ENCODE measurements at regions not wholly inside any gene's neighbourhood (a gene's known extent, or its start where the extent isn't known, plus 50 kb on each side); places are given as distances from the start of the nearest gene placed in this dataset.

DNA sequence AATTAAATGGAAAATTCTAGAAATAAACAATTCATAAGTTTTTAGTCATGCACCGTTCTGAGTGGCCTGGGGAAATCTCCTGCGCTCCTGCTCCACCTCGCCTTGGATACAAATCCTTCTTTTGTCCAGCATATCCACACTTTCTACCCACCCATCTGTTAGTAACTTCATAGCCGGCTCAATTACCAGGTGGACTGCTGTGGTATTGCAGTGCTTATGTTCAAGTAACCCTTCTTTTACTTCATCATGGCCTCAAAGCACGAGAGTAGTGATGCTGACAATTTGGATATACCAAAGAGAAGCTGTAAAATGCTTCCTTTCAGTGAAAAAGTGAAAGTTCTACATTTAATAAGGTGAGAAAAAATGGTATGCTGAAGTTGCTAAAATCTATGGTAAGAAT is 142.3 kb upstream of the CHL1 start:
- Histone ChIP-seq H3K36me3 (ENCODE audit: control insufficient read depth, low read length) (no peaks in the 10 kb centered on the region), H3K27ac (ENCODE audit: low read depth, low read length) (no peak overlapping the region), H3K27me3 (ENCODE audit: control insufficient read depth, low read length) (no peaks in the 10 kb centered on the region), H3K4me2 (ENCODE audit: low read length) (no peak overlapping the region), H3F3A (ENCODE audit: control insufficient read depth, insufficient read depth) (no peaks in the 10 kb centered on the region), H3K9me3 (ENCODE audit: control insufficient read depth, insufficient read depth, low read length) (no peaks in the 10 kb centered on the region), H3K9me2 (replicated peaks; ENCODE audit: control insufficient read depth, low read length) (no peaks in the 10 kb centered on the region), H3K4me1 (ENCODE audit: control insufficient read depth, low read length) (no peaks in the 10 kb centered on the region), H3K79me2 (ENCODE audit: control insufficient read depth, low read length) (no peaks in the 10 kb centered on the region), H4K20me1 (ENCODE audit: control insufficient read depth, insufficient read depth, low read depth, low read length) (no peaks in the 10 kb centered on the region), H3K4me3 (ENCODE audit: low read length) (no peak overlapping the region)
- TF ChIP-seq EZH2phosphoT487 (IDR thresholded peaks at IDR 0.05; ENCODE audit: borderline replicate concordance, low read length) = no peak
- TF ChIP-seq, protein P1, sequence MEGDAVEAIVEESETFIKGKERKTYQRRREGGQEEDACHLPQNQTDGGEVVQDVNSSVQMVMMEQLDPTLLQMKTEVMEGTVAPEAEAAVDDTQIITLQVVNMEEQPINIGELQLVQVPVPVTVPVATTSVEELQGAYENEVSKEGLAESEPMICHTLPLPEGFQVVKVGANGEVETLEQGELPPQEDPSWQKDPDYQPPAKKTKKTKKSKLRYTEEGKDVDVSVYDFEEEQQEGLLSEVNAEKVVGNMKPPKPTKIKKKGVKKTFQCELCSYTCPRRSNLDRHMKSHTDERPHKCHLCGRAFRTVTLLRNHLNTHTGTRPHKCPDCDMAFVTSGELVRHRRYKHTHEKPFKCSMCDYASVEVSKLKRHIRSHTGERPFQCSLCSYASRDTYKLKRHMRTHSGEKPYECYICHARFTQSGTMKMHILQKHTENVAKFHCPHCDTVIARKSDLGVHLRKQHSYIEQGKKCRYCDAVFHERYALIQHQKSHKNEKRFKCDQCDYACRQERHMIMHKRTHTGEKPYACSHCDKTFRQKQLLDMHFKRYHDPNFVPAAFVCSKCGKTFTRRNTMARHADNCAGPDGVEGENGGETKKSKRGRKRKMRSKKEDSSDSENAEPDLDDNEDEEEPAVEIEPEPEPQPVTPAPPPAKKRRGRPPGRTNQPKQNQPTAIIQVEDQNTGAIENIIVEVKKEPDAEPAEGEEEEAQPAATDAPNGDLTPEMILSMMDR (IDR thresholded peaks at IDR 0.05; ENCODE audit: low read depth, low read length, poor library complexity, severe bottlenecking) = no peak

GRCh38 chr3:56672-57071 is 139.9 kb upstream of the CHL1 start:
- TF ChIP-seq, protein P1 (IDR thresholded peaks at IDR 0.05; ENCODE audit: low read depth, low read length, poor library complexity, severe bottlenecking) = no peak
- TF ChIP-seq EZH2phosphoT487 (IDR thresholded peaks at IDR 0.05; ENCODE audit: borderline replicate concordance, low read length) = no peak
- Histone ChIP-seq H4K20me1 (ENCODE audit: control insufficient read depth, insufficient read depth, low read depth, low read length) (no peaks in the 10 kb centered on the region), H3K9me3 (ENCODE audit: control insufficient read depth, insufficient read depth, low read length) (no peaks in the 10 kb centered on the region)

DNA sequence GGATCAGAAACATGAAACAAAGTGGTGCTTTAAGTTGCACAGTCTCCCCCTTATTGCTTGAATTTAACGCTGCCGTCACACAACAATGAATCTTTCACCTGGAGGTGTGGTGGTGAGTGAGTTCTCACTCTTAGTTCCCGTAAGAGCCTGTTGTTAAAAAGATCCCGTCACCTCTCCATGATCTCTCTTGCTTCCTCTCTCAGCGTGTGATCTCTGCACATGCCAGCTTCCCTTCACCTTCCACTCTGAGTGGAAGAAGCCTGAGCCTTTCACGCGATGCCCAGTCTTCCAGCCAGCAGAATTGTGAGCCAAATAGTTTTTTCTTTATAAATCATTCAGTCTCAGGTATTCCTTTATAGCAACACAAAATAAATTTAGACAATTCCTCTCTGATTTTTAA is 136.7 kb upstream of the CHL1 start:
- H4K20me1 ChIP-seq (ENCODE audit: control insufficient read depth, insufficient read depth, low read depth, low read length) = no peaks in the 10 kb centered on the region
- no peaks in the 10 kb centered on the region for H3K27me3 ChIP-seq (ENCODE audit: control insufficient read depth, low read length)
- no peaks in the 10 kb centered on the region for H3K4me1 ChIP-seq (ENCODE audit: control insufficient read depth, low read length)
- no peaks in the 10 kb centered on the region for H3K36me3 ChIP-seq (ENCODE audit: control insufficient read depth, low read length)
- no peaks in the 10 kb centered on the region for H3K9me3 ChIP-seq (ENCODE audit: control insufficient read depth, insufficient read depth, low read length)
- H3K4me2 ChIP-seq (ENCODE audit: low read length) = no peak overlapping the region
- H3K4me3 ChIP-seq (ENCODE audit: low read length) = no peak overlapping the region
- H3K27ac ChIP-seq (ENCODE audit: low read depth, low read length) = no peak overlapping the region
- no peaks in the 10 kb centered on the region for H3K79me2 ChIP-seq (ENCODE audit: control insufficient read depth, low read length)
- H3F3A ChIP-seq (ENCODE audit: control insufficient read depth, insufficient read depth) = no peaks in the 10 kb centered on the region
- H3K9me2 ChIP-seq (replicated peaks; ENCODE audit: control insufficient read depth, low read length) = no peaks in the 10 kb centered on the region
- TF ChIP-seq, protein P1 (IDR thresholded peaks at IDR 0.05; ENCODE audit: low read depth, low read length, poor library complexity, severe bottlenecking) = no peak
- TF ChIP-seq EZH2phosphoT487 (IDR thresholded peaks at IDR 0.05; ENCODE audit: borderline replicate concordance, low read length) = no peak

More at GRCh38 chr3:56672-57071, 139.9 kb upstream of the CHL1 start:
- Histone ChIP-seq H3K79me2 (ENCODE audit: control insufficient read depth, low read length) (no peaks in the 10 kb centered on the region), H3F3A (ENCODE audit: control insufficient read depth, insufficient read depth) (no peaks in the 10 kb centered on the region), H3K4me3 (ENCODE audit: low read length) (no peak overlapping the region), H3K27me3 (ENCODE audit: control insufficient read depth, low read length) (no peaks in the 10 kb centered on the region), H3K27ac (ENCODE audit: low read depth, low read length) (no peak overlapping the region), H3K4me2 (ENCODE audit: low read length) (no peak overlapping the region), H3K9me2 (replicated peaks; ENCODE audit: control insufficient read depth, low read length) (no peaks in the 10 kb centered on the region), H3K4me1 (ENCODE audit: control insufficient read depth, low read length) (no peaks in the 10 kb centered on the region), H3K36me3 (ENCODE audit: control insufficient read depth, low read length) (no peaks in the 10 kb centered on the region)
